HG02588 (cell line): ENCODE measurements at regions not wholly inside any gene's neighbourhood (a gene's known extent, or its start where the extent isn't known, plus 50 kb on each side); places are given as distances from the start of the nearest gene placed in this dataset.

ENCODE experiments used
- ATAC-seq: cut with Tn5 transposase; IDR thresholded peaks from one replicate; pipeline ENCODE4 v1.9.1; 2021; ENCODE audit warnings: mild to moderate bottlenecking, moderate library complexity; ENCODE audit not compliant: unreplicated experiment

DNA sequence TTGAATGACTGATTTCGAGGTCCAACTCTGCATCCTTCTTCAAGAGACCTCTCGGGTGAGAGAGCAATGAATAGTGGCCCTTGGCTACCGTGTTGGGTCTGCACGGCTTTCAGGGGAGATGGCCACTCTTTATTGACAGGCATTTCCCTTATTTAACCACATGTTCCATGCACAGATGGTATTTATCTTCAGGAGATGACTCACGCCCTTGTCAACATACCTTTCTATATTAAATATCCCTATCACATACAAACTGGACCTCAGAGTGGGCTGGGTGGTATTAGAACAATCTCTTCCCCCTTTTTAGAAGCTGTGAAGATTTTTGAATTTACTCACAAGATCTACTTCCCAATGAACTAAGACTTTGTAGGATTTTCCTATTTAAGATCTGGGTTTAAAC, 109.6 kb upstream of the CDC42EP3 start:
- no peak for ATAC-seq

DNA sequence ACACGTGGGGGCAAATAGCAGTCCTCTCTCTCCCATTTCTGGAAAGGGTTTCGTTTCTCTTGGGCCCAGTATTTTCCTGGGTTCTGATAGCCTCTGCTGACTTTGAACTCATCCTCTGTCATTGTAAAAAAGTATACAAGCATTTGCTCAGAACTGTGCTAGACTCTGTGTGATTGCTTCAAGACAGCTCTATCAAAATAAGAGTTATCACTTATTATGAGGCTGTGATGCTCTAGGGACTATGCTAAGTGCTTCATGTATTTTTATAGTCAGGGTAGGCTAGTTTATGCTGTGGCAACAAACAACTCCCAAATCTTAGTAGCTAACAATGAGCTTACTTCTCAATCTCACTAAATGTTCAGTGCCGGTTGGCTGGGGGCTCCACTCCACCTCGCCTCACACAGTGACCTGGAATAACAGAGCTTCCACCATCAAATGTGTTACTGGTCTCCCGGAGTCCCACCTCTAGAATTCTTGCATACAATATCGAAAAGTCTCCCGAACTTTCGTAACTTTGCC, 110.8 kb upstream of the CDC42EP3 start:
- no peak for ATAC-seq

DNA sequence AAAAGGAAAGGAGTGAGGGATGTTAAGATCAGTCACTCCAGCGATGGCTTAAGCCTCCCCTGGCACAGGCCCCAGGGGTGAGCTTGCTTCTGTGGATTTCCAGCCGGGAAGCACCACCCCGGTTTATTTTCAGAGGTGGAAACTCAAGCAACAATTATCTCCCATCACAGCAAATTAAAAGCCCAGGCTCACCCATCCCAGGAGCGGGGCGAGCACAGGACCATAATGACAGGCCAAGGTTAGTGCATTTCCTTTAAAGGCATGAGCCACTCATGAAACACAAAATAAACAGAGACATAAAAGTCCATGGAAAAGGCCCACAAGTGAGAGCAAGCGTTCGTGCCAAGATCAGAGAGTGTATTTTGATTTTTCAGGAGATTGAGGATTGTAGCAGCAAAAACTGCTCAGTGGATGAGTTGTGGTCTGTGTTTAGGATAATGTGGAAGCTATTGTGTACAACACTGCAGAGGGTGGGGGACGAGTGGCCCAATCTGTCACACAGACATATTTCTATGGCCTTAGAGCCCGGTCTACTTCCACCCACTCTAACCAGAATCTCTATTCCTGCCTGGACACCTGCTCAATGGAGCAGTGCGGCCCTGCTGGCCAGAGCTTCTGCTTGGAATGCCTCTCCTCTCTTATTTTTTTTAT, 111.4 kb upstream of the CDC42EP3 start:
- ATAC-seq = no peak

DNA sequence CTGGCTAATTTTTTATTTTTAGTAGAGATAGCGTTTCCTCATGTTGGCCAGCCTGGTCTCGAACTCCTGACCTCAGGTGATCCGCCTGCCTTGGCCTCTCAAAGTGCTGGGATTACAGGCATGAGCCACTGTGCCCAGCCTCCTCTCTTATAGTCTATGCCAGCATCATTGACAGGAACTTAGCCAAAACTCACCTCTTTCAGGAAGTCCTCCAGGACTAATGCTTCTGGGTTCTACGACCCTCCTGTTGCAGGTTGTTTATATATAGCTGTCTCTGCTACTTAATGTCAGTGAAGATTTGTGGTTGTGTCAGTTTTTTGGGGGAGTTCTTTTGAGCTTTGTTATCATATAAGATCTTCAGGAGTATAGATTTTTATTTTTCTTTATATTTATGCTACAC, 112.1 kb upstream of the CDC42EP3 start:
- no peak for ATAC-seq

DNA sequence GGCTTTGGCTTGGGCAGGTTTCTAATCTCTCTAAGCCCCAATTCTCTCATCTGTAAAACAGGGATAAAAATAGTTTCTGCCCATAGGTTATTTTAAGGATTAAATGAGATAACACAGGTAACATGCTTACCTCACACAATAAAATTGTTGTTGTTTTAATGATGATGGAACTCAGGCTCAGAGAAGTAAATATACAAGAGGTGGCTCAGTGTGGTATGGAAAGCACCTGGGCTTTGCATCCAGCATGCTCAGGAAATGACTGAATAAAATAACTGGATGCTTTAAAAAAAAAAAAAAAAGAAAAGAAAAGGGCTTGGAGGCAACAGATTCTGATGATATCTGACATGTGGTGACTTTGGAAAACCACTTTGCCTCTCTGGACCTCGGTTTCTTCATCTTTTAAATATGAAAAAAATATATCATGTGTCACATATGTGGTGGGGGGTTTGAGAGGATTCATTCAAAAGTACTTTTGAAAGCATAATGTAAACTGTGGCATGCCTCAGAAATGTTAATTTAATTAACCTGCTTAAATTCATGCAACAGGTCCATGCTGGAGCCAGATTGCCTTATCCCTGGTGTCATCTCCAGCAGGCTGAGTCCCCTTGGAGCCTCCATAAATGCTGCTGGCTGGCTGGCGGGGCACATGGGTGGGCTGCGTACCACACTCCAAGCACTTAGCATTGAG, 112.8 kb upstream of the CDC42EP3 start:
- no peak for ATAC-seq

DNA sequence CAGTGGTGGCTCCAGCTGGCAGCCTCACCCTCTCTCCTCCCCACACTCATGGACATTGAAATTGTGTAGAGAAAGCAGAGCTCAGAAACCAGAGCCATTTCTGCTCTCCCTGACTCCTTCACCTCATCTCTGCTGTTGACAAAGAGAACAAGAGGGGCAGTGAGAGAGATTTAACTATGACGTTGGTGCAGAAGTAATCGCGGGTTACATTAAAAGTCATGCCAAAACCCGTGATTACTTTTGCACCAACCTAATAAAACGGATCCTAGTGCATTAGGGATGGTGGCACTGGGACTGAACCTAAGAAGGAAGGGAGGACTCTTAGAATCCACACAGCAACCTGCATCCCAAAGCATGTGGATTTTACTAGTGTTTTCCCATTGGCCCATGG, 113.3 kb upstream of the CDC42EP3 start:
- ATAC-seq = no peak

DNA sequence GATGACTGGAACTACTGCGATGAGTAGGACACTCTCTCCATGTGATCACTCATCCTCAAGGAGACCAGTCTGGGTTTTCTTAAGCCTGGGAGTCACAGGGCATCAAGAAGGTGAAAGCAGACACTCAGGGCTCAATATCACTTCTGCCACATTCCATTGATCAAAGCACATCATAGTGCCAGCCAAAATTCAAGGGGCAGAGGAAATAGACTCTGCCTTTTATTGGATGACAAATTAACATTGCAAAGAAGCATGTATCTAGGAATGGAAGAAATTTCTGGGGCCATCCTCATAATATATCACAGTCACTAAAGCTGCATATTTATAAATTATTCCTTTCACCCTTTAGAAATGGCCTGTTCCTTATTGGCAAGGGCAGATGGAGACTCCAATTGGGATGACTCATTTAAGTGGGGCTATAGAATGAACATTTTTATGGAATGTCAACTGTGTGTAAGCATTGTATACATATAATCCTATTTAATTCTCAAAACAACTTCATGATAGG, 114.8 kb upstream of the CDC42EP3 start:
- no peak for ATAC-seq

DNA sequence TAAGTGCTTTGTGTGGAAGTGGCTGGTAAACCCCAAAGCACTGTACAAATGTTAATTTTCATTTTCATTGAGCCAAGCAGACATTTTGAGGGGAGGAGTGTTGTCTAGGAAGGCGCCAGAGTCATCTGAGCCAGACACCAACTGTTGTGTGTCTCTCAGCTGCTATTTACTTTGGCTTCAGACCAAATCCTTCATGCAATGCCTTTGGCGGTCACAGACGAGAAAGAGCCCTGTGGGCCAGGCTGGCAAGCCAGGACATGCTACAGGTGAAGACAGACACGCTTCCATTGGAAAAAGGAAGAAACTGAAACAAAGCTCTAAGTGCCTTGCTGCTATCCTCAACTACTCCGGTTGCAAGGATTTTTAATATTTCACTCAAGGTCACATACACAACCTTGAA, 115.4 kb upstream of the CDC42EP3 start:
- ATAC-seq = no peak

DNA sequence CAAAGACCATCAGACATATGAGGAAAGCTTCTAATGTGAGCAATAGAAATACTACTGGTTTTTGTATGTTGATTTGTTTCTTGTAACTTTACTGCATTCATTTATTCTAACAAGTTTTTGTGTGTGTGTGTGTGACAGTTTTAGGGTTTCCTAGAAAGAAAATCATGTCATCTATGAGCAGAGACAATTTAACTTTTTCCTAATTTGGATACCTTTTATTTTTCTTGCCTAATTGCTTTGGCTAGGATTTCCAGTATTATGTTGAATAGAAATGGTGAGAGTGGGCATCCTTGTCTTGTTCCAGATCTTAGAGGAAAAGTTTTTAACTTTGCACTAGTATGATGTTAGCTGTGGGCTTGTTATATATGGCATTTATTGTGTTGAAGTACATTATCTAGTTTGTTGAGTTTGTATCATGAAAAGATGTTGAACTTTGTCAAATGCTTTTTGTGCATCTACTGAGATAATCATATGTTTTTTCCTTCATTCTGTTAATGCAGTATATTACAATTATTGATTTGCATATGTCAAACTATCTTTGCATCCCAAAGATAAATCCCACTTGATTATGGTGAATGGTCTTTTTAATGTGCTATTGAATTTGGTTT, 117.3 kb upstream of the CDC42EP3 start:
- ATAC-seq = no peak

DNA sequence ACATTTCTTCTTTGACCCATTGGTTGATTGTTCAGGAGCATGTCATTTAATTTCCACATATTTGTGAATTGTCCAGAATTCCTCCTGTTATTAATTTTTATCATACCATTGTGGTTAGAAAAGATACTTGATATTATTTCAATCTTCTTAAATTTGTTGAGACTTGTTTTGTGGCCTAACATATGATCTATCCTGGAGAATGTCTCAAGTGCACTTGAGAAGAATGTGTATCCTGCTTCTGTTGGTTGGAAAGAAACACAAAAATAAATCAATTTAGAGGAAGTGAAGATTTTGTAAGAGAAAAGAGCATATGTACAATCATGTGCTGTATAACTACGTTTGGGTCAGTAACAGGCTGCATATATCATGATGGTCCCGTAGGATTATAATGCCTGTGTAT, 118.6 kb upstream of the CDC42EP3 start:
- no peak for ATAC-seq

DNA sequence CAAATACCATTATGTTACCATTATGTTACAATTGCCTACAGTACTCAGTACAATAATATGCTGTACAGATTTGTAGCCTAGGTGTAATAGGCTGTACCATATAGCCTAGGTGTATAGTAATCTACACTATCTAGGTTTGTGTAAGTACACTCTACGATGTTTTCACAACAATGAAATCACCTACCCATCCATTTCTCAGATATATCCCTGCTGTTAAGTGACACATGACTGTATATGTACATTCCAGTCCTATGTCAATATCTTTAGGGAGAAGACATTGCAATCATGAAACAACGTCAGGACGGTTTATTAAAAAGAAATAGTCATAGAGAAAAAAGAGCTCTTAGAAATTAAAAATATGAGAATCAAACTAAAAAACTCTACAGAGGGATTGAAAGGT, 119.0 kb upstream of the CDC42EP3 start:
- no peak for ATAC-seq

DNA sequence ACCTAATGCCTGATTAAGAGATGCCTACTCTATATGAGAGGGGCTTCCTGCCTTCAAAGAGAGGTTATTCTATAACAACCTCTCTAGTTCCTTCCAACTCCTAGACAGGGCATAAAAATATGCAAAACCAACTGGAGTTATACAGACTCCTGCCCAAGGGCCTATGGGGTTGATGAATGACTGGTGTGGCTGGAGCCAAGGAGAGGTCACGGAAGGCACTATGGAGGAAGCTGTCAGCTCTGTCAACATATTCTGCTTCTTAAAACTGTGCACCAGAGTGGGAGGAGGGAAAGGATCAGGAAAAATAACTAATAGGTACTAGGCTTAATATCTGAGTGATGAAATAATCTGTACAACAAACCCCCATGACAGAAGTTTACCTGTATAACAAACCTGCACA, 120.9 kb upstream of the CDC42EP3 start:
- ATAC-seq = no peak

DNA sequence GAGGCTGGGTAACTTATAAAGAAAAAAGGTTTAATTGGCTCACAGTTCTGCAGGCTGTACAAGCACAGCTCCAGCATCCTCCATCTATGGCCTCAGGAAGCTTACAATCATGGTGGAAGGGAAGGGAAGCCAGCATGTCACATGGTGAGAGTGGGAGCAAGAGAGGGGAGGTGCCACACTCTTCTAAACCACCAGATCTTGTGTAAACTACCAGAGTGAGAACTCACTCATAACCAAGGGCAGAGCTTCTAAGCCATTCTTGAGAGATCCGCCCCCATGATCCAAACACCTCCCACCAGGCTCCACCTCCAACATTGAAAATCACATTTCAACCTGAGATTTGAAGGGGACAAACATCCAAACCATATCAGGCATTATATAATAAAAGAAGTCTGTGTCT, 121.6 kb upstream of the CDC42EP3 start:
- ATAC-seq = no peak

DNA sequence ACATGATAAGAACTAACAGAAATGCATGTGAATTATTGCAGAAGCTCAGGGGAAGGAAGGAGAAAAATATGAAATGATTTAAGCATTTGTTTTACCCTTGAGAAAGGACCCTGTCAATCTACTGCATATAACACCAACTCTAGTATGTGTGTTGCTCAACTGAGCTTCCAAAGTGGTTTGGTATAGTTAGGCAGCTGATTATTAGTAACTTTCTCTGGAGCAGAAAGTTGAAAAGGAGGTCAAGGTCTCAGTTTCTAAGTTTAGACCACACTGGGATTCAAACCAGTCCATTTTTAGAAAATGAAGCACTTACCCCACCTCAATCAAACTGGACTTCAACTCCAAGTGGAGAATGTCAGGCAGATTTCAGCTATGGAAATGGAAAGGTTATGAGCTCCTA, 123.3 kb upstream of the CDC42EP3 start:
- ATAC-seq = no peak

DNA sequence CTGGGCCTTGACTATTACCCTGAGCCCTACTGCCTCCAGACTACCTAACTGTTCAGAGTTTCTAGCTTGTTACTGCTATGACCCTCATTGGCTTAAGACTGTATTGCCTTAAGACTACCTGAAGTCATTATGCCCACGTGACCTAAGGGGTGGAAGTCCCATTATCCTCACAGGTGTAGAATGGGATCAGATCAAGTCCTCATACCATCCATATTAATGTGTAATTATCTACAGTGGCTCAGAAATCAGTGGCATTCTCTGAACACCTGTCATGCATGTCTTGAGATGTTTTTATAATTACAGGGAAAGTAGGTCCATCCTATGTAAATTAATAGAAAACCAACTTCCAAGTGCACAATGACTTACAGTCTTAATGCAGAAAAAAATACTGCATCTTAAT, 124.0 kb upstream of the CDC42EP3 start:
- no peak for ATAC-seq

DNA sequence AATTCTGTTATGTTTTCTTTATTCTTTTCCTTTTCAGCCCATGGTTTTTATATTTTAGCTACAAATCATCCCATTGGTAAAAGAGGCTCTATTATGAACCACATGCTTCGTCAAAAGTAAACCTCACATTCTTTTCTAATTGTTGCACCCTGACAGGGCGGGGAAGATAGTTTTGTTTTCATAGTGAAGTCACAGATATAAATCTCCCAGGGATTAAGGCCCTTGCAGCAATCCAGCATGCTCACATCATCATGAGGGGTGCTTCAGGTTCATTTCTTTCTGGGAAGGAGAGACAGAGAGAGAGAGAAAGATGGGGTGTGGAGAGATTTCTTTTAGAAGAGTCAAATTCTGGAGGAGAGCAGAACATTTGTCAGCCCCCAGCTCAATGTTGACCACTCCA, 124.5 kb upstream of the CDC42EP3 start:
- ATAC-seq = no peak

DNA sequence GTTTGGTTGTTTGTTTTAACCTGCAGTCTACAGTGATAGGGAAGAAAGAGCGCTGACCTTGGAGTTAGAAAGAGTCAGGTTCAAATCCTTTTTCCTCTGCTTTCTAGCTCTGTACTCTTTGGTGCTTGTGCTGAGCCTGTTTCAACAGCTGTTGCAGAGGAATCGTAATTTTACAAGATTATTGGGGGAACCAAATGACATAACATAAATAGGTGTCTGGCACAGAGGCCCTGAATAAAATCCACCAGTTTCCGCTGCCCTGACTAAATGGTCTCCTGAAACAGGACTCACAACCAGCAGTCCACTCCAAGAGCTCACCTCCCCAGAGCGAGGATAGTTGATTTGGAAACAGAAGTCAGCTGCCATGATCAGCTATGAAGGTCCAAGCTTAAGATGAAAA, 125.0 kb upstream of the CDC42EP3 start:
- no peak for ATAC-seq

DNA sequence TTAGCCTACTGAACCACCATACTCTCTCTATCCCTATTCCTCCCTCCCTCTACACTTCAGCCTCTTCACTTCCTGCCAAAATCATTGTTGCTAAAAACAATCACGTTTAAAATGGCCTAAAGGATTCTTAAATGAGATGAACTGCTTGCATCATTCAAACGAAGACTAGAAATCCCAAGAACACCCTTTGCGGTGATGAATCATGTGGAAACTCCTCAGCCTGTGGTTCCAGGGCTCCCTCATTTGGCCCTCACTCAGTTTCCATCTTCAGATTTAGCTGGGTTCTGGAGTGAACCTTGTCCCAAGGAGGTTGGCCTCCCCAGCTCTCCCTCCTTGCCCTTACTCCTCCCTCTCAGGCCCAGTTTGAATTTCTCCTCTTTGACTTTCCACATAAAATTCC, 125.6 kb upstream of the CDC42EP3 start:
- no peak for ATAC-seq

DNA sequence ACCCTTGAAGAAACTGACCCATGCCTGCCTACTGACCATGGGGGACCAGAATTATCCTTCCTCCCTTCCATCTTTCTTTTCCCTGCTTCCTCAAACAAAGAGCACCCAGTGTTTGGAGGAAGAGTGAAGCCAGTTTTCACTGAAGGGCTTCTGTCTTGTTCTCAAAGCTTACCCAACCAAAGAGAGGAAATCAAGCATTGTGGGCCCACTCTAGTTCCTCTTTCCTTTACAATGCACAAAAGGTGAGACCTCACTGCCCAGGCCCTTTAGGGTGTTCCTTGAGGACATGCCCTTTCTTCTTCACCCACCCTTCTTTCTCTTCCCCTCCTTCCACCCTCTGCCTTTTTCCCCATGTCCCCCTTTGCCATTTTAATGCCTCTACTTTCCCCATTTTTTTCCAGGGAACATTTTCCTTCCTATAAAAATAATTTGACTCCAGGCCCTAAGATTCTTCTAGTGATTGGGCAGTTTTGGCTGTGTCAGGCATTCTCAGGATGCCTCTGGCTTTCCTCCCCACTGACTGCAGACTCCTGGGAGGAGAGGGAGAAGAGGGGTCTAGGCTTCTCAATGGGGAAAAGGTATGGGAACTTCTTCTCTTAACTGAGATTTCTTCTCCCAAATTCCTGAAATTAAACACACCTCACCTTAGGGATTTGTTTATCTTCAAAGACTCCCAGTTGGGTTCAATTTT, 126.6 kb upstream of the RMDN2 start:
- no peak for ATAC-seq

DNA sequence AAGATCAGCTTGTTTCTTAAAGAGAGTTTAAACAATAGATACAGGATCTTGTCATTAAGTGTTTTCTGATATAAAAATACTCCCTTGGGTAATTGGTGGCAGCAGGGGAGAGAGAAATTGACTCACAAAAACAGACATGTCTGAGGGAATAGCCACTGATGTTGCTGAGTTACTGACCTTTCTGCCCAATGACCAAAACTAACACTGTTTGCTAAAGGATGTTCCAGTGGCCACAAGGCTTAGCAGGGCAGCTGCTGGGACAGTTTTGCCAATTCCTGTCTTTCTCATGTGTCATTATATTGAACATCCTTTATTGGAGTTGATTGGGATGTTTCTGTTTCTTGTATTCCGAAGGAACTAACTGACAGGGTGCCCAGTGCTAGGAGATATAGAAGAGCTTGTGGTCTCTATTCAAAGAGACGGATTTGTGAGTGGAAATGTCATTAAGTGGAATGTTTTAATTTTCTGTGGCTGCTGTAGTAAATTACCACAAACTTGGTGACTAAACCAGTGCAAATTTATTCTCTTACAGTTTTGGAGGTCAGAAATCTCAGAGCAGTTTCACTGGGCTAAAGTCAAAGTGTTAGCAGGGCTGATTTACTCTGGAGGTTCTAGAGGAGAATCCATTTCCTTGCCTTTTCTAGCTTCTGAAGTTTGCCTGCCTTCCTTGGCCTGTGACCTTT, 124.8 kb upstream of the RMDN2 start:
- no peak for ATAC-seq

DNA sequence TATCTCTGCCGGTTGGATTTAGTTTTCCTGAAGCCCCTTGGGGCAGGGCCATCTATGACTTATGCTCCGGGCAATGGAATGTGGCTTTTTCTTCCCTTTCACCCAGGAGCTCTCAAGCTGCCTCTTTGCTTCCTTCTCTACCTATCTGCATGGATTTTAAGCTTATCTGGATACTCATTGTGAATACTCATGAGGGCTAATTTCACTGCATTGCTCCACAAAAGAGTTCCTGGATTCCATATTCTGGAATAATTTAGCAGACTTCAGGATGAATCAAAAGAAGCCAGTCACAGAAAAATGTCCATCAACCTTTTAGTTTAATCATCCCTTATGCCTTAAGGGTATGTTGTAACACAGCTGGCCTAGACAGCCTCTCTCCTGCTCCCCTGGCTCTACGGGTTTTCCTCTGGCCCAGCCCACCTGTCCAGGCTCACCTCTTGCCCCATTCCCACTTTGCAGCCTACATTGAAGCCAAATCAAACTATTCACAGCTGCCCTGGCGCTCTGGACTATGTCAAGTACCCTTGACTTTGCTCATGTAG, 122.8 kb upstream of the RMDN2 start:
- no peak for ATAC-seq
